Embryonic facial prominence (tissue), 1 donor: ENCODE measurements at regions not wholly inside any gene's neighbourhood (a gene's known extent, or its start where the extent isn't known, plus 50 kb on each side); places are given as distances from the start of the nearest gene placed in this dataset.
"Not testable (repeated sequence)": the region's sequence is repeated elsewhere in the genome, so short reads cannot be mapped to it uniquely, and the experiment has no call there.

ENCODE experiments used
- DNase-seq: peaks from one replicate; pipeline ENCODE4 v3.0.0-alpha.2; 2016; ENCODE audit errors: extremely low spot score

DNA sequence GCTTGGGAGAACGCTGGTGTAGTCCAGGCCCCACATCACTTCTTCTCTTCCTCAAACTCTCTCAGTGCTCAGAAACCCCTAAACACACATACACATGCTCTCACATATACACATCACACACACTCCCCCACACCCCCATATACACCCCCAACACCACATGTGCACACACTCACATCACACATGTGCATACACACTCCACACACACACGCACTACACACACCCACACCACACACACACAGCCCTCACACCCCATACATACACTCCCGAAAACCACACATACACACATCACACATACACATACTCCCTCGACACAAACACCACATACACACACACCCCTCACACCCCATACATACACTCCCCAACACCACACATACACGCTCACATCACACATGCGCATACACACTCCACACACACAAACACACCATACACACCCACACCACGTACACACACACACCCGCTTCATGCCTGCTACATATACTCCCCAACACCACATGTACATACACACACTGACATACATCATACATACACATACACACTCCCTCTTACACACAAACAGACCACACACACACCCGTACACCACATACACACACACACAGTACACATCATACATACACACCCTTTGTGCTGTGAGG is 110.3 kb upstream of the TMEM170B start:
- no peak for DNase-seq

DNA sequence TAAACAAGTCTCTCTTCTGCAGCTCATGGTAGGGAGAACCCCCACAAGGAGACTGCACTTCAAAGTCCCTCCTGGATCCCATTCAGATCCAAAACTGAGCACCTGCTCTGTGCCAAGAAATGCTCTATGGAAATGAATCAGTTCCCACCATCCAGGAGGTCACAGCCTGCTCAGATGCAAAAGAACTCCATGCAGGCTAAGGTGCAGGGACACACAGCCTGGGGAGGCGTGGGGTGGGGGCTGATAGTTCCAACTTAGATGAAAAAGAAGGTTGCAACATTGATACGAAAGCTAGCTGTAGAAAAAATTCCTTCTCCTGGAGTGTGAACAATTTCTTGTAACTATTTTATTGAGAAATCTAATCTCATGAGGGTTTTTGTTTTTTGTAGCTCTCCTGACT is 111.0 kb upstream of the TMEM170B start:
- DNase-seq: no peak

DNA sequence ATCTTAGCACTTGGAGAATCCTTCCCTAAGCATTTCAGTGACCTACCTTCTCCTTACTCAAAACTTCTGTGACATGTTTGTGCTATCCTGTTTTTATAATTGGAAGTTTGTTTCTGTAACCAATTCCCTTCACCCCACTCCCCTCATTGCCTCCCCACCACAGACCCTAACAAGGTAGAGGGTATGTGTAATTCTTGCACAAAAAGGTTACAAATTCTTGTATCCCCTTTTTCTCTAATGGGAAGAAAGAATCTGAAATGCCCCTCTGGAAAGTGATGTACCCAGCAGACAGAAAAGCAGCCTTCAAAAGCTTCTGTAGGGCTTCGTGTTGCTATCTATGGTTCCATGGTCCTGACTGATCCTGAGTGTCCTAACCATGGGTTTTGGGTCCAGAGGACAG is 111.7 kb upstream of the TMEM170B start:
- DNase-seq: no peak

DNA sequence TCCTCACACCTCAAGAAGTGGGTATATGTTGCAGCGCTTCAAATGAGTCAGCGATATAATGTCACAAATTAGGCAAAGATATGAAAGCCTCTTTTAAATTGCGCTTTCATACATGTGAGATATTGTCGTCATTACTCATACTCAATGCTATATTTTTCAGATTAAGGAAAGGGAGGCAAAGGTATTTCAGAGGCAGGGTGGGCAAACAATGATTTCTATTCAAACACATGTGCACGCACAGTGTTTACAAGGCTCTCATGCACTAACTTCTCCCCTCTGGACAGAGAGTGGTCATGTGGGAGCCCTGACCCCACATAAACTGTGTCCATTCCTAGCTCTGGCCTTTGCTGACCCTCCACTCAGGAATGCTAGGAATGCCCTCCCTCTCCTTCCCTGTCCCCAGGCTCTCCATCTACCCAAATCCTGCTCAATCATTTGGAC is 112.1 kb upstream of the TMEM170B start:
- no peak for DNase-seq

DNA sequence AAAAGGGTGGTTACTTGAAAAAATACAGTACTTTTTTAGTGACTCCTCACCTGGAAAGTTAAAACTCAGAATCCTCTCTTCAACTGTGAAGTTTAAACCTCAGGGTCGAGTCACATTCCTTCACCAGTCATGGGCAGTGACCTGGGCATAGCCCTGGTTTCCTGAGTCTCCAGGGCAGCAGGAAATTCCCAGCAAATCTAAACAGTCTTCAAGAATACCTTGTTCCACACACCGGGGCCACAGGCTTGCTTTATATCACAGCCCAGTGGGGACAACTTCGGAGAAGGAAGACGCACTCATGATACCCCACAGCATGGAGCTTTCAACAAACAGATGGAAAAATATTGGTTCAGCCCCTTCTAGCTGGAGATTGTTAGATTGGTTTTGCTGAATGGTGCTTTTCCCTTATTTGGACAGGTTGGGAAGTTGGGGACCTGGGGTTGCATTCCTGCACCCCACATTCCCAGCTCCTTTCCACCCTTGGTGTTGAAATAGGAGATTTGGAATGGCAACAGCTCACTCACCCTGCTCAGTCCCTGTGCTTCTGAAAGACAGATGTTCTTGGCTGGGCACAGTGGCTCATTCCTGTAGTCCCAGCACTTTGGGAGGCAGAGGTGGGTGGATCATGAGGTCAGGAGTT is 113.0 kb upstream of the TMEM170B start:
- no peak for DNase-seq

DNA sequence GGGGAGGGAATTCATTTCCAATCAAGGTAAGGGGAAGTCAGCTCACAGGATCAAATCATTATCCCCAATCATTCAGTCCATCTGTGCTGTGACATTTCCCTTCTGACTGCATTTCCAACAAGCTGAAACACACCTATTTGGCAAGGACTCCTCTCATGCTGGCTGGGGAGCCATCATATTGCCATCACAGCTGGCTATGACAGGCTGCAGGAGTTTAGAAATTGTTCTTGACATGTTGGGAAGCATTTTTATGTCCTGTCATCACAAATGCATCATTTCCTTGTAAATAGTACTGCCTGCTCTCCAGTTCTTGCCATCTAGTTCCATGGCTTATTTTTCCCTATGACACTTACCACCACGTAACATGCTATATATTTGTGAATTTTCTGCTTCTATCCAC is 113.9 kb upstream of the TMEM170B start:
- DNase-seq: no peak

DNA sequence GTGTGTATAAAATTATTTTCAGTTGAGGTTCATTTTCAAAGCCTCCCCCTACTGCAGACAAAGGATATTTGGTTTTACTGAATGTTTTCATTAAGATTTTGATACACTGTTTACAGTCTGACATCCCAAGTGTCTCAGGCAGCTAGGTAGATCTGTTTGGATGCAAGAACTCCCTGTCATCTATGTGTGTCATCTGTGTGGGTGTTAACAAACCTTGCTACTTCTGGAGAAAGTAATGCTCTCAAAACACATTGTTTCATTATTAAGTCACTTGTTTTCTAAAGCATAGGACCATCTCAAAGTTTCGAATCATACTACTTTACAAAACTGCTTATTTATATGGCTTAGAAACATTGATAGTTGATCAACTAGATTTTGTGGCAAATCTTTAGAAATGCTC is 114.5 kb upstream of the TMEM170B start:
- no peak for DNase-seq

DNA sequence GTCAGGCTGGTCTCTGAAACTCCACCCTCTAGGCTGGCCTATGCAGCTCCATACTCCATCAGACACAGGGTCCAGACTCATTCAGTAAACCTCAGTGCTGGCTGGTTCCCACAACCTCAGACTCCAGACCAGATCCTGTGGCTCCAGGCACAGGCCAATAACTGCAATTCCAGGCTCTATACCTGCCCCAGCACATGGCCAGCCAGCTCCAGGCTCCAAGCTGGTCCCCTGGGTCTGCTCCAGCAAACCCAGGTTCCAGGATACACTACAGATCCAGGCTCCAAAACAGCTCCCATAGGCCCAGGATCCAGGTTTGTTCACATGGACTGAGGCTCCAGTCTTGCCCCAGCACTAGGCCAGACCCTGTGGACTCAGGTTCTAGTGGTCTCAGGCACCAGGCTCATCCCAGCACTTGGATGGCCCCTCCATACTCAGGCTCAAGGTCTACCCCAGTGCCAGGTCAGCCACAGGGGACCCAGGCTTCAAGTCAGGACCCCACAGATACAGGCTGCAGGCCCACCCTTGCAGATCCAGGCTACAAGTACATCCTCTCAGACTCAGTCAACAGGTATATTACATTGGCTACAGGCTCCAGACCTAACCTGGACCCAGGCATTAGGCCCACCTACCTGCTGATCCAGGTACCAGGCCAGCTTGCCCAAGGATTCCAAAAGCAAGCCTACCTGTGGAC is 117.6 kb upstream of the TMEM170B start:
- DNase-seq: no peak

DNA sequence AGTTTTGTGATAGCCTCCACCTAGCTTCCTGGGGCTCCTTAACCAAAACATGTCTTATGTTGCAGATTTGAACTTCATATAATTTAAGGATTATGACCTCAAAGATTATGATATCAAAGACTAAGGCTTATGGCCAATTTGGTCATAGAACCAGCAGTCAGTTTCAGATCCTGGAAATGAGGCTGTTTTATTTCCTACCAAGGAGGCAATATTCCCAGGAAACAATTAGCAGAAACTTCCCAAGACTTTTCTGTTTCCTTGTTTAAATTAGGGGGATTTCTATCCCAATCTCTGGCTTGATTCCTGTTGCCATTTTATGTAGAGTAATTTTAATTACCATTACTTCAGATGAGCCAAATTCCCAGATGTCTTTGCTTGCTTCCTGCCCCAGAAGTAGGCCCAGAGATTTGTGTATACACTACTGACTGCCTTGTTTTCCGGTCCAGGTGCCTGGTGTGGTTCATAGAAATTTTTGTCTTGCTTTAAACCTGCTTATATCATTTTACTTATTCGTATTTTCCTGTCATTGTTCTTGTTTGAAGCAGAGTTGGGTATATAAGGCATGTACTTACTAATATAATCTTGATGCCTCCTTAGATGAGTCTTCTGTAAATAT is 119.2 kb upstream of the TMEM170B start:
- DNase-seq: no peak

DNA sequence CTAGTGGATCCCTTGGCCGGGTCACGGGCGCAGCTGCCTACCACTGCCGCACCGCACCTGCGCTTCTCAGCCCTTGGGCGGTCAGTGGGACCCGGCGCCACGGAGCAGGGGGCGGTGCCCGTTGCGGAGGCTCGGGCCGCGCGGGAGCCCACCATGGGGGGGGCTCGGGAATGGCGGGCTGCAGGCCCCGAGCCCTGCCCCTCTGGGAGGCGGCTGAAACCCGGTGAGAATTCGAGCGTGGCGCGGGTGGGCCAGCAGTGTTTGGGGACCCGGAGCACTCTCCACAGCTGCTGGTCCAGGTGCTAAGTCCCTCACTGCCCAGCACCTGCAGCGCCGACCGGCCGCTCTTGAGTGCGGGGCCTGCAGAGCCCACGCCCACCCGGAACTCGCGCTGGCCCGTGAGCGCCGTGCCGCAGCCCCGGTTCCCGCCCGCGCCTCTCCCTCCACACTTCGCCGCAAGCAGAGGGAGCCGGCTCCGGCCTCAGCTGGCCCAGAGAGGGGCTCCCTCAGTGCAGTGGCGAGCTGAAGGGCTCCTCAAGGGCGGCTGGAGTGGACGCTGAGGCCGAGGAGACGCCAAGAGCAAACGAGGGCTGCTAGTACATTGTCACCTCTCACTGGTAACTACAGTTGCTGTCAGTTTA is 120.5 kb upstream of the TMEM170B start:
- no peak for DNase-seq

DNA sequence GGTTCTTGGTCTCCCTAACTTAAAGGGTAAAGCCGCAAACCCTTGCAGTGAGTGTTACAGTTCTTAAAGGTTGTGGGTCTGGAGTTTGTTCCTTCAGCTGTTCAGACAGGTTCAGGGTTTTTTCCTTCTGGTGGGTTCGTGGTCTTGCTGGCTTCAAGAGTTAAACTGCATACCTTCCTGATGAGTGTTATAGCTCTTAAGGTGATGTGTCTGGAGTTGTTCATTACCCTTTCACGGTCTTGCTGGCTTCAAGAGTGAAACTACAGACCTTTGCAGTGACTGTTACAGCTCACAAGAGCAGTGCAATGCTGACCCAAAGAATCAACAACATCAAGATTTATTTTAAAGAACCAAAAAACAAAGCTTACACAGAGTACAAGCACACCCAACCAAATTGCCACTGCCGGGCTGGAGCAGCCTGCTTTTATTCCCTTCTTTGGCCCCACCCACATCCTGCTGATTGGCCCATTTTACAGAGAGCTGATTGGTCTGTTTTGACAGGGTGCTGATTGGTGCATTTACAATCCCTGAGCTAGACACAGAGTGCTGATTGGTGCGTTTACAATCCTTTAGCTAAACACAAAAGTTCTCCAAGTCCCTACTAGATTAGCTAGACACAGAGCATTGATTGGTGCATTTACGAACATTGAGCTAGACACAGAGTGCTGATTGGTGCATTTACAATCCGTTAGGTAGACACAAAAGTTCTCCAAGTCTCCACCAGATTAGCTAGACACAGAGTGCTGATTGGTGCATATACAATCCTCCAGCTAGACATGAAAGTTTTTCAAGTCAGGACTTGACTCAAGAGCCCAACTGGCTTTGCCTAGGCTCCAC is 121.2 kb upstream of the TMEM170B start:
- DNase-seq: not testable (repeated sequence)

DNA sequence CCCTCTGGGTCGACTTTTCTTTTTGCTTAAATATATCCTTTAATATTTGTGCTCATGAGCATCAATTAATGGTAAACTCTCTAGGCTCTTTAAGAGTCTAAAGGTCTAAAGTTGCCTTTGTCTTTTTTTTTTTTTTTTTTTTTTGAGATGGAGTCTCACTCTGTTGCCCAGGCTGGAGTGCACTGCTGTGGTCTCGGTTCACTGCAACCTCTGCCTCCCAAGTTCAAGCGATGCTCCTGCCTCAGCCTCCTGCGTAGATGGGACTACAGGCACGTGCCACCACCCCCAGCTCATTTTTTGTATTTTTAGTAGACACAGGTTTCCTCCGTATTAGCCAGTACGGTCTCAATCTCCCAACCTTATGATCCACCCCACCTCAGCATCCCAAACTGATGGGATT is 122.0 kb upstream of the TMEM170B start:
- DNase-seq: no peak

DNA sequence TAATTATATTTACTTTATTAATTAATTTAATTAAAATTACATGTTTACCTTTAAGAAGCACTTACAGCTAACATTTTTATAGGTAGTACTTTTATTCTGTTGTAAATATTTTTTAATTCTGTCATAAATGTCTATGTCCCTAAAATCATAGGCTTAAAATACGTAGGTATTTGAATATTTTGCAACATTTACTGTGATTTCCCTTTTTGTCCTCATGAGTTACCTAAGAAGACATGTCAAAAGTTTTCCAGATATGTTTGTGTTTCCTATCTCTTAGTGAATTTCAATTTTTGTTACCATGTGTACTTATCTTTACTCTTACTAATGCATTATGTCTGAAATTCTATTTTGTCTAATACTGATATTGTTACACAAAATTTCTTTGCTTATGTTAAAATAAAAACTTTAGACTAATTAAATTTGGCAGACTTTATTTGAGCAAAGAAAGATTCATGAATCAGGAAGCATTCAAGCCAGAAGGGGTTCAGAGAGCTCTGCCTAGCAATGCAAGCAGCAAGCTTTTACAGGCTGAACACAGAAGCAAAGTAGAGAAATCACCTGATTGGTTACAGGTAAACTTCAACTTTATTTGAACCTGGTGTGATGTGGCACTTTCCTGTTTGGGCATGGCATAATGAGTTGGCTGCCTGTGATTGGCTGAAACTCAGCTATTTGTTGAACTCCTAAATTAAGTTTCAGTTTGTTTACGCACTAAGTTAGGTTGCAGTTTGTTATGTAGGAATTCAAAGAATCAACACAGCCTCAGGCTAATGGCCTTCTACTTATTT is 123.2 kb upstream of the TMEM170B start:
- no peak for DNase-seq

DNA sequence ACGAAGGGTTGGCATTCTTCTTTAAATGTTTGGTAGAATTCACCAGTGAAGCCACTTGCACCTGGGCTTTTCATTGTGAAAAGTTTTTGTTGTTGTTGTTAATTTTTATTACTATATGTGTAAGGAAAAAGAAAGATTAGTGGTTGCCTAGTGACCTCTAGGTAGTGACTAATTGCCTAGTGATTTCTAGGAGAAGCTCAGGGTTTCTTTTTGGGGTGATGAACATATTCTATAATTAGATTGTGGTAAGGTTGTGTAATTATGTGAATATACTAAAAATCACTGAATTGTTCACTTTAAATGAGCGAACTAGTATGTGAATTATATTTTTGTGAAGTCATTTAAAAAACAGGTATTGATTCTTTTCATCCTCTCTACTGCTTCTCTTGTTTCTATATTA is 123.8 kb upstream of the TMEM170B start:
- DNase-seq: no peak

DNA sequence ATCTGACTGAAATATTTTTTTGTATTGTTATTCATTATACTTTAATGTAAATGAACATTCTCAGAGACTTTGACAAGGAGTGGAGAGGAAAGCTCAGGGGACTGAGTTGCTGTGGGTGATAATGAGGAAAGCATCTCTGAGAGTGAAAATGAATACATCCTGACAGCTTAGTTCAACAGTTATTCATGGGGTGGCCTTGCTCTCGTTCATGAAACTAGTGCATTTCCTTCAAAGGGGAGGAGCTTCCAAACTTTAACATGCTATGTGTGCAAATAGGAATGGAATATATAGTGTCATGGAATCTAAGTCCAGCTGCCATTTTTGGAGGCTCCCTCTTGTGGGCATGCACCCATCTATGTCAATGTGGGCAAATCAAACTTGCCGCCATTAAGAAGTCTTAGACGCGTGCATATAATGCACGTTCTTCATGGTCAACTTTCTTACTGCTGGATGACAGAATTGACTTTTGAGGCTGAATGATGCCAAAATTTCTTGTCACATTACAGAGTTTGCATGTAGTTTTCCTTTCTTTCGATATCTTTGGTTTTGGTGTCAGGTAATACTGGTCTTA is 124.3 kb upstream of the TMEM170B start:
- DNase-seq: no peak

DNA sequence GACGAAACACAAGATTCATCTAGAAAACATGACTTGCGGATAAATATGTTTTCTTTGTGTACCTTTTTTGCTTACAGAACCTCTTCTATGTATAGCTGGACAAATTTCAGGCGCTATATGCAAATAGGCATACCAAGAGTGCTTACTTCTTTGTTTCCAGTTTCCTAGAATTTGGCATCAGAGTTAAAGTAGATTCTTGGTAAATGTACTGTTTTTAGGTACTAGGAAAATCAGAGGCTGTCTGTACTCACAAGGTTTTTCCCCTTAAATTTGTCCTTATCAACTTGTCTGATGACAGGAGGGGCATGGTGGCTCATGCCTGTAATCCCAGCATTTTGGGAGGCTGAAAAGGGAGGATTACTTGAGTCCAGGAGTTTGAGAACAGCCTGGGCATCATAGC is 124.9 kb upstream of the TMEM170B start:
- no peak for DNase-seq

DNA sequence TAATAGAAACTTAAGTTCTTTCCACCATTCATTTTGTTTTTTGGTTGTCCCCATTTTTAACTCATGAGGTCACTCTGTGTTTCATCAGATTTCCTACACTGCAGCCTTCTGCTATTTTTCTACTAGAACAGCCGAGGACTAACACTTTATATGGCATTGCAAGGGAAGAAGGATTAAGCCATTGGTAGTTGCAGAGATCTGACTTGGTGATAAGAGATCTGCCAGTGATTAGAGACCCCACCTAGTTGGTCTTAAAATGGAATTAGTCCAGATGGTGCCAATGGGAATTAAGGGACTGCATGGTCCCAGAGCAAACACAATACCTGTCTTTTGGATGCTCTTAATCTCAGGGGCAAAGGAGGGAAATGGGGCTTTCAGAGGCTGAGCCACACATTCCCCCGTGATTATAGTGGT is 125.5 kb upstream of the TMEM170B start:
- DNase-seq: no peak

DNA sequence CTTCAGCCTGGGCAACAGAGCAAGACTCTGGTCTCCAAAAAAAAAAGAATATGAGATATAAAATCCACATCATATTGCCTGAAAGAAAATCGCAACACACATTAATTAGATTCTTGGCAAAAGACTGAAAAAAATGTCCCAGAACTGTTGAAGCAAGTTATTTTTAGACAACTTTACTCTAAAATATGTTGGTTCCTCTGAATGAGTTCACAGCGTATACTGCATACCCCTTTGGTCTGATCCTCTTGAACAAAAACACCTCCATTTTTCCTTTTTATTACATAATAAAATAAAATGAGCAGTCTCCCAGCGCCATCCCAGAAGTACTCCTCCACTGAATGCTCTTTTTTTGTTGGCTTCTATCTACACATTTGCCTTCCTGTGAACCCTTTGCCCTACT is 126.0 kb upstream of the TMEM170B start:
- no peak for DNase-seq

DNA sequence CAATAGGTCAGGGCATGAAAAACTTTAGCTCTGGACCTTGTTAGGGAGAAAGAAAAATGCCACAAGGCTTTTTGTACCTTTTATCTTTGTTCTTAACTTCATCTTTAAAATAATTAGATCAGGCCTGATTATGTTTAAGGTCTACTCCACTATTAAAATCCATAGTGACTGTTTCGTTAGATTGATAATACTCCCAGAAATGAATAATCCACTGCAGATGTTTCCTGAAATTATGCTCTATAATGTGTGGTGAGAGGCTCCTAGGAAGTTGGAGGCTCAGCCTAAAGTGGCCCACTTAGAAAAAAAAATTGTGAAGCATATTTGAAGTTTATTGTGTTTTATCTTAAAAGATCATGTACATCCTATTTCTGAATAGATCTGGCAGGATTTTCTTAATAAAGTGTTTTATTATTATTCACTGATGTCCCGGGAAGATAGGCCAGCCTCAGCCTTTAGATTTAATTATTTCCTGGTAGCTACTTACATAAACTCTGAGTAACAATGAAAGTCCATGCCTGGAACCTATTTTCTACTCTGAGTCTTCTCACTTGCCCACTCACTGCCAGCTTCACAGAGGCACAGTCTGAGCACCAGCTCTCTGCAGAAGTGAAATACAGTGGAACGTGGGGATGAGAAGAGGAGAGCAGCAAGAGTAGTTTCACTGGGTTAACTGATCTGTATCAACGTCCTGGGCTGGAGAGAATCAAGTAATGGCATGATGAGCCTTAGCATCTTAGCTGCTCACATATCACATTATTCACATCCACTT is 126.8 kb upstream of the TMEM170B start:
- DNase-seq: no peak
